ENCODE measurements at regions not wholly inside any gene's neighbourhood (a gene's known extent, or its start where the extent isn't known, plus 50 kb on each side); places are given as distances from the start of the nearest gene placed in this dataset.

GRCh38 chr20:62583424-62583920 lies 58.8 kb upstream of the SLCO4A1 start:
- no peak for DNase-seq

- no peak for DNase-seq
Measured at GRCh38 chr20:62584671-62585460, 57.4 kb upstream of the SLCO4A1 start.

- no peak for DNase-seq
Measured at GRCh38 chr20:62585461-62585970, 56.8 kb upstream of the SLCO4A1 start.

GRCh38 chr20:62586799-62587198 lies 55.5 kb upstream of the SLCO4A1 start:
- DNase-seq = no peak

- DNase-seq = peak; percentile 43
Measured at GRCh38 chr20:62587757-62588402, 54.4 kb upstream of the SLCO4A1 start.

- no peak for DNase-seq
Measured at GRCh38 chr20:62588458-62589149, 53.7 kb upstream of the SLCO4A1 start.

GRCh38 chr20:62589150-62589498 lies 53.2 kb upstream of the SLCO4A1 start:
- DNase-seq = no peak

GRCh38 chr20:62589720-62590119 lies 52.6 kb upstream of the SLCO4A1 start:
- DNase-seq = no peak

GRCh38 chr20:62590309-62591121 lies 51.8 kb upstream of the SLCO4A1 start:
- DNase-seq = no peak

GRCh38 chr20:62591122-62591468 lies 51.2 kb upstream of the SLCO4A1 start:
- no peak for DNase-seq

- no peak for DNase-seq
Measured at GRCh38 chr20:62591591-62591990, 50.7 kb upstream of the SLCO4A1 start.

Measured in activated CD4-positive, alpha-beta T cell treated with anti-CD3 and anti-CD28 coated beads, Interleukin-2, amount 50 U/mL, for 16 hours (primary cell).